GM12801 (cell line): ENCODE measurements at regions not wholly inside any gene's neighbourhood (a gene's known extent, or its start where the extent isn't known, plus 50 kb on each side); places are given as distances from the start of the nearest gene placed in this dataset.

Experiments used
- TF ChIP-seq, protein P1 (sequence below): IDR thresholded peaks from one replicate; pipeline ENCODE4 v1.5.1; 2011; ENCODE audit warnings: control low read depth; ENCODE audit not compliant: insufficient read length; ENCODE audit errors: extremely low read depth

DNA sequence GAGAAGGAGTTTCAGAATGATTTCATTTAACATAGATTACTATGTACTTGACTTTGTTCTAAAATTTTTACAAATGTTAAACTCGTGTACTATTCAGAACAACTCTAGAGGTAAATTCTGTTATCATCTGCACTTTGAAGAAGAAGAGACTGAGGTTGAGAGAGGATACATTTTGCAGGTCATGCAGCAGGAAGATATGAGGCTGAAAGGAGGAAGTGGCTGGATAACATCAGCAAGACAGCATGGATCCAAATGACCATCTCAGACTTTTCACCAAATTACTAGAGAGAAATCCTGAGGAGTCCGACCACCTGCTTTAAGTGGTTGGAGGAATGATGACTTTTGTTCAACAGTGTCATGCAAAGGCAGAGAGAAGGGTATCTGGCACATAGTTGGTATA is 84.9 kb downstream of the ASCL4 start:
- TF ChIP-seq, protein P1, sequence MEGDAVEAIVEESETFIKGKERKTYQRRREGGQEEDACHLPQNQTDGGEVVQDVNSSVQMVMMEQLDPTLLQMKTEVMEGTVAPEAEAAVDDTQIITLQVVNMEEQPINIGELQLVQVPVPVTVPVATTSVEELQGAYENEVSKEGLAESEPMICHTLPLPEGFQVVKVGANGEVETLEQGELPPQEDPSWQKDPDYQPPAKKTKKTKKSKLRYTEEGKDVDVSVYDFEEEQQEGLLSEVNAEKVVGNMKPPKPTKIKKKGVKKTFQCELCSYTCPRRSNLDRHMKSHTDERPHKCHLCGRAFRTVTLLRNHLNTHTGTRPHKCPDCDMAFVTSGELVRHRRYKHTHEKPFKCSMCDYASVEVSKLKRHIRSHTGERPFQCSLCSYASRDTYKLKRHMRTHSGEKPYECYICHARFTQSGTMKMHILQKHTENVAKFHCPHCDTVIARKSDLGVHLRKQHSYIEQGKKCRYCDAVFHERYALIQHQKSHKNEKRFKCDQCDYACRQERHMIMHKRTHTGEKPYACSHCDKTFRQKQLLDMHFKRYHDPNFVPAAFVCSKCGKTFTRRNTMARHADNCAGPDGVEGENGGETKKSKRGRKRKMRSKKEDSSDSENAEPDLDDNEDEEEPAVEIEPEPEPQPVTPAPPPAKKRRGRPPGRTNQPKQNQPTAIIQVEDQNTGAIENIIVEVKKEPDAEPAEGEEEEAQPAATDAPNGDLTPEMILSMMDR, result no peak

DNA sequence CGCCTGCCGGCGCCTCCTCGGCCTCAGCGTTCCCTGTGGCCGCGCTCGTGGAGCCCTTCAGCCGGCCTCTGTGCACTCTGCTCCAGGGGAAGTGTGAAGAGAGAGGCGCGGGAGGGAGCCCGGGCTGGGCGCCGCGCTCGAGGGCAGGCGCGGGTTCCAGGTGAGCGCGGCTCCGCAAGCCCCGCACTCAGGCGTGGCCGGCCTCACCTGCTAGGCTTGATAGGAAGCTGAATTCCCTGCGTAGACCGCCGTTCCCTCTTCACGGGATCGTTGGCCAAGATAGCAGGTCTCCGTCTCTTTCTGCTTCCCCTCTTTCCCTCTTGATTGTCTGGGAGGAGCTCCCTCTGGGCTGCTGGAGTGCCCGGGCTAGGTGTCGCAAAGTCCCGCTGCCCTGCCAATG is 89.7 kb downstream of the ASCL4 start:
- TF ChIP-seq, protein P1, result no peak

DNA sequence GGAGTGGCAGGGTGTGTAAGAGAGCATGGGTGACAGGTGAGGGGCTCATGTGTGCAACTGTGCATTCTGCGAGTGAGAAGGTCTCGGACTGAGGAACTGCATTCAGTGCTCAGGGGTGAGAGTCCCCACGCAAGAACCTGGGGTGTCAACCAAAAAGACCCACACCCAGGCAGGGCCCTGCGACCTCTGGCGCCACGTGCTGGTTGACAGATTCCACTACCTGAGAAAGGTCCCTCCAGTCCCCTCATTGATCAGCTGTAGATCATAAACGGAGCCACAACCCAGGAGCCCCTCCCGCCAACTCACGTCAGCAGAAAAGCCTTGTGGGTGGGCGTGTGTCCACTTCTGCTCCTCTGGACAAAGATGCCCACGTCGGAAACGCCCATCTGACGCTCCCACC is 98.7 kb downstream of the ASCL4 start:
- TF ChIP-seq, protein P1, result no peak

DNA sequence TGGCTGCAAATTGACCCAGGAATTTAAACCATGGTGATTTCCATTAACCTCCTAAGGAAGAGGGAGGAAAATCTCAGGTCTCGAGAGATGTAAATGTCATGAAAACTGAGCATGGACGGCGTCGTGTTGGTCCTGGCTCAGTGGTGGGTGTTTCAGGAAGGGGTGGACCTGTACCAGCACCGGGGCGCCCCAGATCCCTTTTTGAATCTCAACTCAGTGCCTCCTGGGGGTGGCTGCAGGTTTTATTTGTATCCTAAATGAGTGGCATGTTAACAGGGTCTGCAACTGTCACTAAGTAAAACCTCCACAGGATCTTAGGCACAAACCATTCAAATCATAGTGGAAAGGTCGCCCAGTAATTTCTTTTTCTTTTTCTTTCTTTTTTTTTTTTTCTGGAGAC is 101.3 kb downstream of the ASCL4 start:
- TF ChIP-seq, protein P1, result no peak

DNA sequence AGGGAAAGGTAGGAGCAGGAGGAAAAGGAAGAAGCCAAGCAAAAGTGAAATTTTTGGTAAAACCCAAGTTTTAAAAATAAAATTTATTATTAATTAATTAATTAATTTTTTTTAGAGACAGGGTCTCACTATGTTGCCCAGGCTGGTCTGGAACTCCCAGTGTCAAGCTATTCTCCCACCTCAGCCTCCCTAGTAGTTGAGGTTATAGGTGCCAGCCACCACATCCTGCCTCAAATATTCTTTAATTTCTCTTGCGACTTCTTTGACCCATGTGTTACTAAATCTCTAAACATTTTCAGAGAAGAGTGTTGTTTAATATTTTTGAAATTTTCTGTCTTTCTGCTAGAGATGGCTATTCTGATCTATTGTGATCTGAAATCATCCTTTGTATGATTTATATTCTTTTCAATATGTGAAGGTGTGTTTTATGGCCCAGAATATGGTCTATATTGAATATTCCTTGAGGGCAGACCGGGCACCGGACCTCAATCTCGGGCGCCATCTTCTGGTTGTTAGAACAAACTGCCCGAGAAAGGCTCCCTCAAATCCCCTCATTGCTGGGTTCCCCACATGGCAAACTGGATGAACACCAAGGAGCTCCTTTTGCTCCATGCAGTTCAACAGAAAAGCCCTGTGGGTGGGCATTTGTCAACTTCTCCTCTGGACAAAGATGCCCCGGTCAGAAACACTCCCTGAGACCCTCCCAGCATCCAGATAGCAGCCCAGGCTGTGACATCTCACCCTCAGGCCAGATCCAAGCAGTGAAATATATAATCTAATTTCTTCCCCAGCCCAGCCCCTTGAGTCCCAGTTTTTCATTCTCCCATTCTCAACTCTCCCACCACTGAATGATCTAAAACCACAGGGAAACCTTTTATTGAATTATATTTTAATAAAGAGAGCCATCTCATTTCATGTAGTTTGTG is 110.5 kb downstream of the ASCL4 start:
- TF ChIP-seq, protein P1, result no peak

DNA sequence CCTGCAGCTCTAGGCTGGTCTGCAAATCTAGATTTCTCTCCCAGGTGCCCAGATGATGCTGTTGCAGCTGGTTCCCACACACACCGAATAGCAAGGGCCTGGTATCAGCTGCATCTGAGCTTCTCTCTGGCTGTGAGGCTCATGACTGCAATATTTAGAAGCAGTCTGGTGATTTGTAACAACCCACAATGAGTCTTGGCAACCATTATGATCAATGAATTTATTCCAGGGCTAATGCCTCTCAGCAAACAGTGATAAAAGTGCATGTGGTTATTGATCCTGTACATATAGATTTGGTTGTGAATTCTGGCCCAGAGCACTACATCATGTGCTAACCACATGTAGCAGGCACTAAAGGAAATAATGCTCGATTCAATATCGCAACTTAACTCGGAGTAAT is 114.3 kb downstream of the ASCL4 start:
- TF ChIP-seq, protein P1, result no peak

DNA sequence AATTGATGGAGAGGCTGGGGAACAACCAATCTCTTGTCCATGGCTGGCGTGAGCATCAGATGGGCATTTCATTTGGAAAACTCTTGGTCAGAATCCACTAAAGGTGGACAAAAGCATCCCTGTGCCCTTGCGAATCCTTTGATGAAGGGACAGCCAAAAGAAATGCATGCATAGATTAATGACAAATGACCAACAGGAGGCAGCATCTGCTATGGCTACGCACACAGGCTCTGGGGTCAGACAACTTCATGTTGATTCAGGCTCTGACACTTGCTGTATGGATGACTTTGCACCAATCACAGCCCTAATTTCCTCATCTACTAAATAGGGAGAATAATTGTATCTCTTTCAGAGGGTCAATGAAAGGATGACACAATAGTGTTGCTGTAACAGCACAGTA is 117.5 kb downstream of the ASCL4 start:
- TF ChIP-seq, protein P1, result no peak
